H1 (cell line): ENCODE measurements at regions not wholly inside any gene's neighbourhood (a gene's known extent, or its start where the extent isn't known, plus 50 kb on each side); places are given as distances from the start of the nearest gene placed in this dataset.

ENCODE experiments used
- JUND ChIP-seq: IDR thresholded peaks from 2 replicates; pipeline ENCODE4 v1.6.1; 2011; ENCODE audit warnings: mild to moderate bottlenecking, improper control_type of control experiment, low read length

DNA sequence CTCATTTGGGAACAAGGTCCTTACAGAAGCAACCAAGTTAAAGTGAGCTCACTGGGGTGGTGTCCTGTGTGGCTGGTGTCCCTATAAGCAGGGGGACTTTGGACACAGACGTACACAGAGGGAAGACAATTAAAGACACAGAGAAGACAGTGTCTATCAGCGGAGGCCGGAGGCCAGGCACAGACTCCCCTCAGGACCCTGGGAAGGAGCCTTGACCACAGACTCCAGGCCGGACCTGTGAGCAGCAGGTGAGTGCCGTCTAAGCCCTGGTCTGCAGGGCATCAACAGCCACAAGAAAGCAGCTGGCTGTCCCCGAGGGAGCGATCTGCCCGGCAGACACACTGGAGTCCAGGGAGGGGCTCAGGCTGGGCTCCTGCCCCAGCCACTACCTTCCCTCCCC is 219.1 kb upstream of the C14orf180 start (continued):
- no peak for TF ChIP-seq JUND
- TF ChIP-seq, all 59 proteins: peak for 0
